HepG2 (cell line): ENCODE measurements at regions not wholly inside any gene's neighbourhood (a gene's known extent, or its start where the extent isn't known, plus 50 kb on each side); places are given as distances from the start of the nearest gene placed in this dataset.

ENCODE experiments used
- ARNTL ChIP-seq: sonication (generic); formaldehyde crosslinking; IDR thresholded peaks from 2 replicates; pipeline ENCODE4 v1.4.0; 2020; ENCODE audit warnings: mild to moderate bottlenecking, missing genetic modification reagents
- CEBPB ChIP-seq: IDR thresholded peaks from 2 replicates; pipeline ENCODE4 v1.6.1; 2011; ENCODE audit warnings: low read depth, low read length, improper control_type of control experiment, borderline replicate concordance
- ELF4 ChIP-seq: sonication (generic); formaldehyde crosslinking; IDR thresholded peaks from 2 replicates; pipeline ENCODE4 v1.5.0; 2020; ENCODE audit warnings: missing genetic modification reagents, mild to moderate bottlenecking, moderate library complexity, borderline replicate concordance
- FOSL1 ChIP-seq: sonication (generic); formaldehyde crosslinking; IDR thresholded peaks from 2 replicates; pipeline ENCODE4 v1.9.0; 2021; ENCODE audit warnings: missing genetic modification reagents, borderline replicate concordance
- GABPA ChIP-seq, 2 experiments: IDR thresholded peaks; 2 replicates each; pipeline ENCODE4 v1.6.1; 2011 to 2016; ENCODE audit warnings: low read depth in 2 of 2, low read length in 1 of 2, missing biosample characterization in 1 of 2, missing genetic modification characterization in 1 of 2
- POLR2A ChIP-seq, 2 experiments: IDR thresholded peaks; 2 replicates each; pipeline ENCODE4 v1.6.1; 2011; ENCODE audit warnings: low read depth in 2 of 2, low read length in 2 of 2, mild to moderate bottlenecking in 1 of 2, moderate library complexity in 1 of 2; ENCODE audit not compliant: insufficient read depth in 1 of 2

- no peak for TF ChIP-seq GABPA (IDR thresholded peaks at IDR 0.05; ENCODE audit: low read depth, low read length)
- no peak for TF ChIP-seq GABPA (CRISPR knock-in tag; IDR thresholded peaks at IDR 0.05; ENCODE audit: low read depth)
- TF ChIP-seq ELF4 (CRISPR knock-in tag) = no peak
- TF ChIP-seq POLR2A (IDR thresholded peaks at IDR 0.05; ENCODE audit: insufficient read depth in 1 of 2, low read depth in 2 of 2, low read length in 2 of 2) = no peak
- no peak for TF ChIP-seq ARNTL (CRISPR knock-in tag)
- TF ChIP-seq FOSL1 = no peak
- TF ChIP-seq CEBPB = no peak
Measured at GRCh38 chr17:5680766-5681165, 96.5 kb upstream of the NLRP1 start.
